Activated naive CD8-positive, alpha-beta T cell treated with anti-CD3 and anti-CD28 coated beads, Interleukin-2, amount 50 U/mL, for 24 hours (primary cell): ENCODE measurements at regions not wholly inside any gene's neighbourhood (a gene's known extent, or its start where the extent isn't known, plus 50 kb on each side); places are given as distances from the start of the nearest gene placed in this dataset.

ENCODE experiments used
- ATAC-seq: fragments of 150-1000 bp; cut with Tn5 transposase; one replicate; pipeline ENCODE4 v1.10.0; 2021
- DNase-seq: peaks from one replicate; pipeline ENCODE4 v3.0.0; 2021
- H3K27ac Mint-ChIP-seq: one replicate; pipeline ENCODE4 v1.8.0; 2021; ENCODE audit warnings: mild to moderate bottlenecking, mixed read lengths
- H3K27me3 Mint-ChIP-seq: one replicate; pipeline ENCODE4 v1.8.0; 2021; ENCODE audit warnings: mixed read lengths
- H3K36me3 Mint-ChIP-seq: one replicate; pipeline ENCODE4 v1.8.0; 2021; ENCODE audit warnings: low read depth, mixed read lengths
- H3K4me1 Mint-ChIP-seq: one replicate; pipeline ENCODE4 v1.8.0; 2021; ENCODE audit warnings: mixed read lengths
- H3K4me3 Mint-ChIP-seq: one replicate; pipeline ENCODE4 v1.8.0; 2021; ENCODE audit warnings: mild to moderate bottlenecking, moderate library complexity, mixed read lengths
- H3K9me3 Mint-ChIP-seq: one replicate; pipeline ENCODE4 v1.8.0; 2021; ENCODE audit warnings: mixed read lengths

DNA sequence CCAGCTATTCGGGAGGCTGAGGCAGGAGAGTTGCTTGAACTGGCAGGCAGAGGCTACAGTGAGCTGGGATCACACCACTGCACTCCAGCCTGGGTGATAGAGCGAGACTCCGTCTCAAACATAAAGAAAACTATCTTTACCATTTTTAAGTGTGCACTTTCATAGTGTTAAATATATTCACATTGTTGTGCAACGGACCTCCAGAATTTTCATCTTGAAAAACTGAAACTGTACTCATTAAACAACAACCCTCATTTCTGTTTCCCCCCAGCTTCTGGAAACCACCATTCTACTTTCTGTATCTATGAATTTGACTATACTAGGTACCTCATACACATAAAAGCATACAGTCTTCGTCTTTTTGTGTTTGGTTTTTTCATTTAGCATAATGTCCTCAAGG, 375.1 kb downstream of the SHQ1 start:
- ATAC-seq (peak; percentile 33), DNase-seq (no peak)
- peaks cover 9% of the 10 kb centered on the region for H3K9me3 Mint-ChIP-seq
- peaks cover 30% of the 10 kb centered on the region for H3K4me1 Mint-ChIP-seq
- H3K27ac Mint-ChIP-seq, result no peak overlapping the region
- H3K27me3 Mint-ChIP-seq, result peaks cover 5% of the 10 kb centered on the region
- H3K36me3 Mint-ChIP-seq, result no peaks in the 10 kb centered on the region
- peak overlapping the region; percentile 11 for H3K4me3 Mint-ChIP-seq

- H3K4me1 Mint-ChIP-seq, result peaks cover 18% of the 10 kb centered on the region
- ATAC-seq (no peak), DNase-seq (no peak)
- peaks cover 5% of the 10 kb centered on the region for H3K27me3 Mint-ChIP-seq
- no peak overlapping the region for H3K4me3 Mint-ChIP-seq
- no peak overlapping the region for H3K27ac Mint-ChIP-seq
- H3K9me3 Mint-ChIP-seq, result peaks cover 9% of the 10 kb centered on the region
- no peaks in the 10 kb centered on the region for H3K36me3 Mint-ChIP-seq
Measured at GRCh38 chr3:72470904-72471417, 377.3 kb downstream of the SHQ1 start.

DNA sequence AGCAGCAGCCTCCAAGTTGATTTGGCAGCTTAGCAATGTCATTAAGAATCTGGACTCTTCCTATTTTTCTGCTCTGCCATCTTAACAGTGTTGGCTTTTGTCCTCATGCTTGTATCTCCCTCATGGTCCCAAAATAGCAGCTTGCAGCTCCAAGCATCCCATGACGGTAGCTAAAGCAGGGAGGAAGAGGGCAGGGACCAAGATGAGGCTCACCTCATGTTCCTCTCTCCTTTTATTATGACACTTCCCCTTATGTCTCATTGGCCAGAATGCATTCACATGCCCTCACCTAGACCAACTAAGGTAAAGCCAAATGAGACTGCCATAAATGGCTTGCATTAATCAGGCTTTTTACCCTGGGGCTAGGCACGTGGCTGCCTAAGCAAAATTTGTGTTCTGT, 382.4 kb downstream of the SHQ1 start:
- Mint-ChIP-seq H3K27me3 (peaks cover 6% of the 10 kb centered on the region), H3K9me3 (no peaks in the 10 kb centered on the region), H3K4me3 (no peak overlapping the region), H3K4me1 (no peaks in the 10 kb centered on the region), H3K27ac (no peak overlapping the region), H3K36me3 (no peaks in the 10 kb centered on the region)
- ATAC-seq (no peak), DNase-seq (no peak)

DNA sequence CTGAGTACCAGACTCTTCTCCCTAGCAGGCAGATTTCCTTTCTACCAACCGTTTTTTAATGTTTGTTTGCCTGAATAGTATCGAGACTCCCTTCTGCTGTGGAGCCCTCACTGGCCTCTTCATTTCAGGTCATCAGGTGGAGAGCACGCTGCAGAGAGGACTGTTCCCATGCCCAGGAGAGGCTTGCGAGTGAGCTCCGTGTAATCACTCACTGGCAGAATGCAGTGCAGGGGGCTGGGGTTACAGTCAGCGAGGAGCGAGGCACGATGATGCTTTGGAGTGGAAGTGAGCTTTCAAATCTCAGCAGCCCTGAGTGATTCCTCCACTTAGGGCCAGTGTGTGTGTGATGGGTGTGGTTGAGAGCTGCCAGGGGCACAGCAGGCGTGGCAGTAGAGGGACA, 385.2 kb downstream of the SHQ1 start:
- Mint-ChIP-seq H3K27ac (no peak overlapping the region), H3K36me3 (no peaks in the 10 kb centered on the region), H3K4me1 (no peaks in the 10 kb centered on the region), H3K4me3 (no peak overlapping the region), H3K9me3 (no peaks in the 10 kb centered on the region), H3K27me3 (peaks cover 6% of the 10 kb centered on the region)
- no peak for DNase-seq
- ATAC-seq, result no peak

DNA sequence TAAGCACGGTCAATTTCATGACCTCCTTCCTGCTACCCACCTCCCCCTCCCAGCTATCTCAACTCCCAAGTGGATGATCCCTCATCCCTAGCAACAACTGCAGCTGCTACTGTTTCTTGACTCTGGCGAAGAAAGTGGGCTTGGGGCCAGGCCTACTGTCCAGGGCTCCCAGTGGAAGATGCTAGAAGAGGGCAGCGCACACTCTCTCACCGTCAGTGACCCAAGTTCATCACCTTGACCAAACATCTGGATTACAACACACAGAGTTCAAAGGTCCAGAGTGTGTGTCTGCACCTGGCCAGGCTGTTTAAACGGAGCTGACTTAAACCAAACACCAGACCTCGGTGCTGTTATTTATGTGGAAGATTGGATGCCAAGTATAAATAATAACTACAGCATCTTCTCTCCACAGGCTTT, 385.6 kb downstream of the SHQ1 start:
- Mint-ChIP-seq H3K27me3 (peaks cover 6% of the 10 kb centered on the region), H3K36me3 (no peaks in the 10 kb centered on the region), H3K27ac (no peak overlapping the region), H3K4me1 (no peaks in the 10 kb centered on the region), H3K4me3 (no peak overlapping the region), H3K9me3 (no peaks in the 10 kb centered on the region)
- DNase-seq, result no peak
- no peak for ATAC-seq

DNA sequence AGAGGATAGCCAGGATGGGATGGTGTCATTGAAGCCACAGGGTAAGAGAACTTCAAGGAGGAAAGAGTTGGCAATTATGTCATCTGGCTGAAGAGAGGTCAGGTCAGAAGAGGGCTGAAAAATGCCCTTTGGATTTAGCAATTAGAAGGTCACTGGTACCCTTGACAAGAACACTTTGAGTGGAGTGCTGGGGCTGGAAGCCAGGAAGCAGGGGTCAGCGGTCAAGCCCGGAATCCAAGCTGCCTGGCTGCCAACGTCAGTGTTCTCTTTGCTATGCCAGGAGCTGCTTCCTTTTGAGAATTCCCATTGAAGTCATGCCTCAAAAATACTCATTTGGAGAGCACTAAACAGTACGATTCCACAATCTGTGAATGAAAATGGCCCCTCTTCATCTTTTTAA, 386.5 kb downstream of the SHQ1 start:
- Mint-ChIP-seq H3K27me3 (peaks cover 8% of the 10 kb centered on the region), H3K4me3 (no peak overlapping the region), H3K27ac (no peak overlapping the region), H3K9me3 (no peaks in the 10 kb centered on the region), H3K36me3 (no peaks in the 10 kb centered on the region), H3K4me1 (no peaks in the 10 kb centered on the region)
- no peak for DNase-seq
- no peak for ATAC-seq

DNA sequence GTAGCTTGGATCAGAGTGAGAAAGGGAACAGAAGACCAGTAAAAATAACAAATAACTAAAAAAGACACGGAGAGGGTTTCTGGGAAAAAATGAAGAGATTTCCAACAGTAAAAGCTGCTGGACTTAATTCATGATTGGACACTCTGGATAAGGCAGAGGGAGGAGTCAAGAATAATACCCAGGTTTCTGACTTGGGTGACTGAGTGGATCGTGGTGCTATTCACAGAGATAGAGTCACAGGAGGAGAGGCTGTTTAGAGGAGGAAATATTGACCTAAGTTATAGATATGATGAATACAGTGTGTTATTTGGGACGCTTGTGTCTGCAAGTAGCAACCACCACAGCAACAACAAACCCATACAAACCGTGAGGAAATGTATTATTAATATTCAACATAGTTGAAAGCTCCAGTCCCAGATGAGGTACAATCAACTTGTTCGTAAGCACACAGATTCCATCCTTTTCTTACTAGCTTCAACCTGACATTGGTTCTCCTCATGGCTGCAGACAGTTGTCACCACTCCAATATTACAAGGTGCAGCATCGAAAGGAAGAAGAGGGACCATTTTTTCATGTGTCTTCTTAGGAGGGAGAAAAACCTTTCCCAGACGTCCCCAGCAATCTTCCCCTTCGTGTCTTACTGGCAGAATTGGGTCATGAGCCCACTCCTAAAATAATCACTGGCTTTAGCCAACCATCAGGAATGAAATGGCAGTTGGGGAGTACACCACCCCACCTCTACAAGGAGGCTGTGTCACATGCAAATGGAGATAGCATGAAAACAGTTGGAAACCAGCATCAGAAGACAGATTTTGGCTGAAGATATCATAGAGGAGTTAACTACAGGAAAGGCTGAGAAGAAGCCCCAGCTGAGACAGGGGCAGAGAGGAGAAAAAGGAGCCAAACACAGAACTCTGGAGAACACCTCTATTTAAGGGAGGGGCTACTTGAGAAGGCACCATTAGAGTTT, 387.8 kb downstream of the SHQ1 start:
- Mint-ChIP-seq H3K27me3 (peaks cover 8% of the 10 kb centered on the region), H3K27ac (no peak overlapping the region), H3K4me1 (peaks cover 8% of the 10 kb centered on the region), H3K9me3 (no peaks in the 10 kb centered on the region), H3K36me3 (no peaks in the 10 kb centered on the region), H3K4me3 (no peak overlapping the region)
- DNase-seq (no peak), ATAC-seq (no peak)

DNA sequence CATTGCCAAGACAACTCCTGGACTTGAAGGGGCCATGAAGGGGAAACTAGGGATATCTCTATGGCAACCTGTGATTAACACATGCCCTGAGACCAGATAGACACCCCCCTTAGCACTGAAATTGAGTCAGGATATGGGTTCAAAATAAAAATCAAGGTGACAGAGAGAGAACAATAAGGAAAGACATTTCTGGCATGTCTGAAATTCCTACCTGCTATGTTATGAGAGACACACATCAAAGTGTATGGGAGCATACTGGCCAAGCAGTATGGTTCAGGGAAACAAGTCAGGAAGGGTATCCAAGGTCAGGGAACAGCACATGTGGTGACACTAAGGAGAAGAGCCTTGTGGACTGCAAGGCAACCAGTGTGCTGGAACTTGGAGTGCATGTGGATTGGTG, 388.7 kb downstream of the SHQ1 start:
- Mint-ChIP-seq H3K4me3 (no peak overlapping the region), H3K27ac (no peak overlapping the region), H3K36me3 (no peaks in the 10 kb centered on the region), H3K27me3 (peaks cover 8% of the 10 kb centered on the region), H3K4me1 (peaks cover 16% of the 10 kb centered on the region), H3K9me3 (no peaks in the 10 kb centered on the region)
- no peak for ATAC-seq
- no peak for DNase-seq

GRCh38 chr3:72458375-72458774, 389.9 kb downstream of the SHQ1 start:
- H3K36me3 Mint-ChIP-seq, result no peaks in the 10 kb centered on the region
- ATAC-seq (no peak), DNase-seq (no peak)
- H3K4me1 Mint-ChIP-seq, result peaks cover 16% of the 10 kb centered on the region
- H3K9me3 Mint-ChIP-seq, result no peaks in the 10 kb centered on the region
- H3K27me3 Mint-ChIP-seq, result peaks cover 8% of the 10 kb centered on the region
- H3K27ac Mint-ChIP-seq, result no peak overlapping the region
- H3K4me3 Mint-ChIP-seq, result no peak overlapping the region

- no peaks in the 10 kb centered on the region for H3K9me3 Mint-ChIP-seq
- H3K27me3 Mint-ChIP-seq, result peaks cover 23% of the 10 kb centered on the region
- ATAC-seq (no peak), DNase-seq (no peak)
- no peaks in the 10 kb centered on the region for H3K36me3 Mint-ChIP-seq
- H3K27ac Mint-ChIP-seq, result no peak overlapping the region
- no peak overlapping the region for H3K4me3 Mint-ChIP-seq
- peaks cover 19% of the 10 kb centered on the region for H3K4me1 Mint-ChIP-seq
Measured at GRCh38 chr3:72454441-72454840, 393.8 kb downstream of the SHQ1 start.

DNA sequence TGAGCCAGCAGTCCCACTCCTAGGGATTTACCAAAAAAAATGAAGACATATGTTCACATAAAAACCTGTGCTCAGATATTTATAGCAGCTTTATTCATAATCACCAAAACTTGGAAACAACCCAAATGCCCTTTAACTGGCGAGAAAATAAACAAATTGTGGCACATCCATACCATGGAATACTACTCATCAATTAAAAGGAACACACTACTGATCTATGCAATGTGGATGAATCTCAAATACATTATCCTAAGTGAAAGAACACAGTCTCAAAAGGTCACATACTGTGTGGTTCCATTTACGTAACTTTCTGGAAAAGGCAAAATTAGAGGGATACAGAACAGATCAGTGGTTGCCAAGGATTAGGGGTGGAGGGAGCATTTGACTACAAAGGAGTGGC, 394.5 kb downstream of the SHQ1 start:
- Mint-ChIP-seq H3K27me3 (peaks cover 23% of the 10 kb centered on the region), H3K4me3 (no peak overlapping the region), H3K4me1 (peaks cover 23% of the 10 kb centered on the region), H3K27ac (no peak overlapping the region), H3K9me3 (no peaks in the 10 kb centered on the region), H3K36me3 (no peaks in the 10 kb centered on the region)
- DNase-seq (no peak), ATAC-seq (no peak)

- no peak overlapping the region for H3K4me3 Mint-ChIP-seq
- no peaks in the 10 kb centered on the region for H3K36me3 Mint-ChIP-seq
- ATAC-seq, result no peak
- no peaks in the 10 kb centered on the region for H3K9me3 Mint-ChIP-seq
- H3K27ac Mint-ChIP-seq, result no peak overlapping the region
- H3K27me3 Mint-ChIP-seq, result peaks cover 26% of the 10 kb centered on the region
- peaks cover 27% of the 10 kb centered on the region for H3K4me1 Mint-ChIP-seq
- no peak for DNase-seq
Measured at GRCh38 chr3:72452745-72453144, 395.5 kb downstream of the SHQ1 start.

- ATAC-seq (no peak), DNase-seq (no peak)
- no peak overlapping the region for H3K4me3 Mint-ChIP-seq
- H3K4me1 Mint-ChIP-seq, result peaks cover 31% of the 10 kb centered on the region
- H3K36me3 Mint-ChIP-seq, result no peaks in the 10 kb centered on the region
- no peaks in the 10 kb centered on the region for H3K9me3 Mint-ChIP-seq
- H3K27ac Mint-ChIP-seq, result no peak overlapping the region
- H3K27me3 Mint-ChIP-seq, result peaks cover 24% of the 10 kb centered on the region
Measured at GRCh38 chr3:72451841-72452240, 396.4 kb downstream of the SHQ1 start.

DNA sequence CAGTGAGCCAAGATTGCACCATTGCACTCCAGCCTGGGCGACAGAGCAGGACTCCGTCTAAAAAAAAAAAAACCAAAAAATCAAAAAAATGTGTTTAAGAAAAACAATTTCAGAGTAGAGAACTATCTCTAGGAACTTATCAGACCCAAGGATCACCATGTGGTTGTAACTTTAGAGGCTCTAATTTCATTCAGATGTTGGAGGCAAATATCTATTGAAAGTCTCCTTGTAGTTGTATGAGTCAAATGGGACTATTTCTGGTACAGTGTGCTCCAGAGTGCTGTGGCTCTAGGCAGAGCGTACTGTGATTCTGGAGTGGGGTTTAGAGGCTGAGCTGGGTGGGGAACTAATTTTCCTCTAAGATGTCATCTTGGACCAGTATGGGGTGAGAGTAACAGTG, 398.7 kb downstream of the SHQ1 start:
- Mint-ChIP-seq H3K9me3 (no peaks in the 10 kb centered on the region), H3K27me3 (peaks cover 24% of the 10 kb centered on the region), H3K36me3 (peaks cover 14% of the 10 kb centered on the region), H3K27ac (no peak overlapping the region), H3K4me1 (peaks cover 33% of the 10 kb centered on the region), H3K4me3 (no peak overlapping the region)
- no peak for ATAC-seq
- DNase-seq, result no peak

GRCh38 chr3:72448858-72449257, 399.4 kb downstream of the SHQ1 start:
- H3K4me3 Mint-ChIP-seq, result no peak overlapping the region
- DNase-seq (no peak), ATAC-seq (no peak)
- peaks cover 24% of the 10 kb centered on the region for H3K27me3 Mint-ChIP-seq
- H3K9me3 Mint-ChIP-seq, result no peaks in the 10 kb centered on the region
- H3K36me3 Mint-ChIP-seq, result peaks cover 20% of the 10 kb centered on the region
- peaks cover 40% of the 10 kb centered on the region for H3K4me1 Mint-ChIP-seq
- H3K27ac Mint-ChIP-seq, result peak overlapping the region; percentile 4
